A549 (cell line): ENCODE measurements at regions not wholly inside any gene's neighbourhood (a gene's known extent, or its start where the extent isn't known, plus 50 kb on each side); places are given as distances from the start of the nearest gene placed in this dataset.

Experiments
- CHD2 ChIP-seq: fragments of 150-350 bp; IDR thresholded peaks from 2 replicates; pipeline ENCODE4 v1.6.1; 2014; ENCODE audit warnings: low read length; ENCODE audit not compliant: partially characterized antibody
- ELK1 ChIP-seq: fragments of 150-350 bp; IDR thresholded peaks from 2 replicates; pipeline ENCODE4 v1.6.1; 2014; ENCODE audit warnings: low read depth, mild to moderate bottlenecking, low read length
- EP300 ChIP-seq, 2 experiments: fragments of >200 bp; sonication (Bioruptor Twin); formaldehyde crosslinking; IDR thresholded peaks; 2 replicates in 1 of 2; 3 replicates in 1 of 2; pipeline ENCODE4 v1.6.1; 2016 to 2017
- HOXB5 ChIP-seq: fragments of 250-450 bp; sonication (Bioruptor Pico); IDR thresholded peaks from 2 replicates; pipeline ENCODE4 v1.5.0; 2020; ENCODE audit warnings: mild to moderate bottlenecking, moderate library complexity
- MYC ChIP-seq: IDR thresholded peaks from 2 replicates; pipeline ENCODE4 v1.6.1; 2012; ENCODE audit warnings: mild to moderate bottlenecking, inconsistent platforms, low read length, improper control_type of control experiment, borderline replicate concordance
- NFE2L2 ChIP-seq: fragments of 150-350 bp; conservative IDR thresholded peaks from 2 replicates; pipeline ENCODE4 v1.6.1; 2014; ENCODE audit warnings: low read length
- NPAS2 ChIP-seq: fragments of 250-450 bp; sonication (Bioruptor Pico); IDR thresholded peaks from 2 replicates; pipeline ENCODE4 v1.8.0; 2022; ENCODE audit warnings: mild to moderate bottlenecking, moderate library complexity, borderline replicate concordance
- POLR2A ChIP-seq: IDR thresholded peaks from 2 replicates; pipeline ENCODE4 v1.6.1; 2012; ENCODE audit warnings: mild to moderate bottlenecking, low read length
- RAD21 ChIP-seq, 2 experiments: fragments of >200 bp in 1 of 2; sonication (Bioruptor Twin) in 1 of 2; formaldehyde crosslinking in 1 of 2; IDR thresholded peaks in 1 of 2; conservative IDR thresholded peaks in 1 of 2; 2 replicates in 1 of 2; 3 replicates in 1 of 2; pipeline ENCODE4 v1.6.1; 2012 to 2018; ENCODE audit warnings: inconsistent platforms in 1 of 2
- RFX5 ChIP-seq: fragments of 450-650 bp; IDR thresholded peaks from 2 replicates; pipeline ENCODE4 v1.7.1; 2014; ENCODE audit warnings: antibody characterized with exemption, mild to moderate bottlenecking, moderate library complexity
- TF ChIP-seq, protein P1 (sequence below): fragments of 250-450 bp; sonication (Bioruptor Pico); IDR thresholded peaks from 2 replicates; pipeline ENCODE4 v1.5.0; 2021; ENCODE audit warnings: mild to moderate bottlenecking, moderate library complexity, borderline replicate concordance
- TF ChIP-seq, protein P2 (sequence below): fragments of >200 bp; sonication (Bioruptor Twin); formaldehyde crosslinking; IDR thresholded peaks from 3 replicates; pipeline ENCODE4 v1.5.1; 2016
- TF ChIP-seq, protein P3 (sequence below): fragments of 450-650 bp; IDR thresholded peaks from 2 replicates; pipeline ENCODE4 v1.6.1; 2014; ENCODE audit warnings: antibody characterized with exemption
- TF ChIP-seq, protein P4 (sequence below): fragments of 200-600 bp; sonication (generic); IDR thresholded peaks from 2 replicates; pipeline ENCODE4 v1.6.1; 2016; ENCODE audit warnings: antibody characterized with exemption, mild to moderate bottlenecking, moderate library complexity

GRCh38 chrX:110519906-110520452 lies 161.3 kb downstream of the RTL9 start:
- TF ChIP-seq, protein P1, sequence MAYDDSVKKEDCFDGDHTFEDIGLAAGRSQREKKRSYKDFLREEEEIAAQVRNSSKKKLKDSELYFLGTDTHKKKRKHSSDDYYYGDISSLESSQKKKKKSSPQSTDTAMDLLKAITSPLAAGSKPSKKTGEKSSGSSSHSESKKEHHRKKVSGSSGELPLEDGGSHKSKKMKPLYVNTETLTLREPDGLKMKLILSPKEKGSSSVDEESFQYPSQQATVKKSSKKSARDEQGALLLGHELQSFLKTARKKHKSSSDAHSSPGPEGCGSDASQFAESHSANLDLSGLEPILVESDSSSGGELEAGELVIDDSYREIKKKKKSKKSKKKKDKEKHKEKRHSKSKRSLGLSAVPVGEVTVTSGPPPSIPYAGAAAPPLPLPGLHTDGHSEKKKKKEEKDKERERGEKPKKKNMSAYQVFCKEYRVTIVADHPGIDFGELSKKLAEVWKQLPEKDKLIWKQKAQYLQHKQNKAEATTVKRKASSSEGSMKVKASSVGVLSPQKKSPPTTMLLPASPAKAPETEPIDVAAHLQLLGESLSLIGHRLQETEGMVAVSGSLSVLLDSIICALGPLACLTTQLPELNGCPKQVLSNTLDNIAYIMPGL: no peak
- TF ChIP-seq POLR2A (no peak), CHD2 (no peak), ELK1 (no peak), RFX5 (no peak), NFE2L2 (no peak), EP300 (IDR thresholded peaks at IDR 0.05) (no peak), MYC (no peak), HOXB5 (CRISPR knock-in tag) (no peak), RAD21 (conservative IDR thresholded peaks at IDR 0.05 in 1 of 2, IDR thresholded peaks at IDR 0.05 in 1 of 2) (no peak), NPAS2 (CRISPR knock-in tag) (no peak)
- TF ChIP-seq, protein P2, sequence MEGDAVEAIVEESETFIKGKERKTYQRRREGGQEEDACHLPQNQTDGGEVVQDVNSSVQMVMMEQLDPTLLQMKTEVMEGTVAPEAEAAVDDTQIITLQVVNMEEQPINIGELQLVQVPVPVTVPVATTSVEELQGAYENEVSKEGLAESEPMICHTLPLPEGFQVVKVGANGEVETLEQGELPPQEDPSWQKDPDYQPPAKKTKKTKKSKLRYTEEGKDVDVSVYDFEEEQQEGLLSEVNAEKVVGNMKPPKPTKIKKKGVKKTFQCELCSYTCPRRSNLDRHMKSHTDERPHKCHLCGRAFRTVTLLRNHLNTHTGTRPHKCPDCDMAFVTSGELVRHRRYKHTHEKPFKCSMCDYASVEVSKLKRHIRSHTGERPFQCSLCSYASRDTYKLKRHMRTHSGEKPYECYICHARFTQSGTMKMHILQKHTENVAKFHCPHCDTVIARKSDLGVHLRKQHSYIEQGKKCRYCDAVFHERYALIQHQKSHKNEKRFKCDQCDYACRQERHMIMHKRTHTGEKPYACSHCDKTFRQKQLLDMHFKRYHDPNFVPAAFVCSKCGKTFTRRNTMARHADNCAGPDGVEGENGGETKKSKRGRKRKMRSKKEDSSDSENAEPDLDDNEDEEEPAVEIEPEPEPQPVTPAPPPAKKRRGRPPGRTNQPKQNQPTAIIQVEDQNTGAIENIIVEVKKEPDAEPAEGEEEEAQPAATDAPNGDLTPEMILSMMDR: no peak
- TF ChIP-seq, protein P3, sequence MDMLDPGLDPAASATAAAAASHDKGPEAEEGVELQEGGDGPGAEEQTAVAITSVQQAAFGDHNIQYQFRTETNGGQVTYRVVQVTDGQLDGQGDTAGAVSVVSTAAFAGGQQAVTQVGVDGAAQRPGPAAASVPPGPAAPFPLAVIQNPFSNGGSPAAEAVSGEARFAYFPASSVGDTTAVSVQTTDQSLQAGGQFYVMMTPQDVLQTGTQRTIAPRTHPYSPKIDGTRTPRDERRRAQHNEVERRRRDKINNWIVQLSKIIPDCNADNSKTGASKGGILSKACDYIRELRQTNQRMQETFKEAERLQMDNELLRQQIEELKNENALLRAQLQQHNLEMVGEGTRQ: no peak
- TF ChIP-seq, protein P4, sequence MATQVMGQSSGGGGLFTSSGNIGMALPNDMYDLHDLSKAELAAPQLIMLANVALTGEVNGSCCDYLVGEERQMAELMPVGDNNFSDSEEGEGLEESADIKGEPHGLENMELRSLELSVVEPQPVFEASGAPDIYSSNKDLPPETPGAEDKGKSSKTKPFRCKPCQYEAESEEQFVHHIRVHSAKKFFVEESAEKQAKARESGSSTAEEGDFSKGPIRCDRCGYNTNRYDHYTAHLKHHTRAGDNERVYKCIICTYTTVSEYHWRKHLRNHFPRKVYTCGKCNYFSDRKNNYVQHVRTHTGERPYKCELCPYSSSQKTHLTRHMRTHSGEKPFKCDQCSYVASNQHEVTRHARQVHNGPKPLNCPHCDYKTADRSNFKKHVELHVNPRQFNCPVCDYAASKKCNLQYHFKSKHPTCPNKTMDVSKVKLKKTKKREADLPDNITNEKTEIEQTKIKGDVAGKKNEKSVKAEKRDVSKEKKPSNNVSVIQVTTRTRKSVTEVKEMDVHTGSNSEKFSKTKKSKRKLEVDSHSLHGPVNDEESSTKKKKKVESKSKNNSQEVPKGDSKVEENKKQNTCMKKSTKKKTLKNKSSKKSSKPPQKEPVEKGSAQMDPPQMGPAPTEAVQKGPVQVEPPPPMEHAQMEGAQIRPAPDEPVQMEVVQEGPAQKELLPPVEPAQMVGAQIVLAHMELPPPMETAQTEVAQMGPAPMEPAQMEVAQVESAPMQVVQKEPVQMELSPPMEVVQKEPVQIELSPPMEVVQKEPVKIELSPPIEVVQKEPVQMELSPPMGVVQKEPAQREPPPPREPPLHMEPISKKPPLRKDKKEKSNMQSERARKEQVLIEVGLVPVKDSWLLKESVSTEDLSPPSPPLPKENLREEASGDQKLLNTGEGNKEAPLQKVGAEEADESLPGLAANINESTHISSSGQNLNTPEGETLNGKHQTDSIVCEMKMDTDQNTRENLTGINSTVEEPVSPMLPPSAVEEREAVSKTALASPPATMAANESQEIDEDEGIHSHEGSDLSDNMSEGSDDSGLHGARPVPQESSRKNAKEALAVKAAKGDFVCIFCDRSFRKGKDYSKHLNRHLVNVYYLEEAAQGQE: no peak
